CD14-positive monocyte (primary cell): ENCODE measurements at regions not wholly inside any gene's neighbourhood (a gene's known extent, or its start where the extent isn't known, plus 50 kb on each side); places are given as distances from the start of the nearest gene placed in this dataset.
"Not testable (repeated sequence)": the region's sequence is repeated elsewhere in the genome, so short reads cannot be mapped to it uniquely, and the experiment has no call there.

Experiments used
- DNase-seq, 3 donors: peaks; one replicate each; pipeline ENCODE4 v3.0.0-alpha.2; 2011 to 2022
- H2AFZ ChIP-seq: 2 replicates; pipeline ENCODE4 v1.6.0; 2012; ENCODE audit warnings: mild to moderate bottlenecking, low read depth, low read length, inconsistent platforms; ENCODE audit not compliant: insufficient read depth, poor library complexity, severe bottlenecking
- H3K27ac ChIP-seq, 2 donors: 1 replicate in 1 of 2; 2 replicates in 1 of 2; pipeline ENCODE4 v1.5.1; 2012 to 2013; ENCODE audit warnings: low read length in 2 of 2, control low read depth in 1 of 2, inconsistent platforms in 1 of 2, low read depth in 1 of 2, mild to moderate bottlenecking in 1 of 2
- H3K27me3 ChIP-seq, 2 donors: one replicate each; pipeline versions ENCODE4 v1.6.0 to v1.6.1; 2011 to 2013; ENCODE audit warnings: low read length in 2 of 2; ENCODE audit not compliant: control insufficient read depth in 2 of 2, insufficient read depth in 2 of 2
- H3K36me3 ChIP-seq, 2 donors: replicated peaks in 1 of 2; 1 replicate in 1 of 2; 2 replicates in 1 of 2; pipeline versions ENCODE4 v1.5.1 to v1.6.1; 2012 to 2013; ENCODE audit warnings: low read length in 2 of 2, control low read depth in 1 of 2, inconsistent platforms in 1 of 2, mild to moderate bottlenecking in 1 of 2; ENCODE audit not compliant: insufficient read depth in 2 of 2, control insufficient read depth in 1 of 2
- H3K4me1 ChIP-seq, 2 donors: 1 replicate in 1 of 2; 2 replicates in 1 of 2; pipeline versions ENCODE4 v1.5.1 to v1.6.1; 2012 to 2013; ENCODE audit warnings: low read length in 2 of 2, control low read depth in 1 of 2, inconsistent platforms in 1 of 2, mild to moderate bottlenecking in 1 of 2, moderate library complexity in 1 of 2; ENCODE audit not compliant: insufficient read depth in 2 of 2, control insufficient read depth in 1 of 2
- H3K4me2 ChIP-seq: replicated peaks from 2 replicates; pipeline ENCODE3; 2012; ENCODE audit warnings: low read length, moderate library complexity, mild to moderate bottlenecking; ENCODE audit not compliant: poor library complexity, severe bottlenecking; ENCODE audit errors: extremely low read depth
- H3K4me3 ChIP-seq, 3 experiments: fragments of 200-600 bp in 1 of 3; sonication (generic) in 1 of 3; replicated peaks in 1 of 3; 1 replicate in 2 of 3; 2 replicates in 1 of 3; pipeline ENCODE4 v1.5.1; 2011 to 2013; ENCODE audit warnings: low read length in 3 of 3, mild to moderate bottlenecking in 3 of 3, control low read depth in 2 of 3, low read depth in 2 of 3, inconsistent platforms in 1 of 3, moderate library complexity in 1 of 3
- H3K79me2 ChIP-seq: 2 replicates; pipeline ENCODE4 v1.6.0; 2012; ENCODE audit warnings: mild to moderate bottlenecking, control low read depth, inconsistent platforms, low read length, moderate library complexity; ENCODE audit not compliant: insufficient read depth
- H3K9ac ChIP-seq: 2 replicates; pipeline ENCODE4 v1.6.0; 2017; ENCODE audit warnings: low read length, mild to moderate bottlenecking; ENCODE audit not compliant: insufficient read depth, poor library complexity, severe bottlenecking
- H3K9me3 ChIP-seq, 2 donors: replicated peaks in 1 of 2; 1 replicate in 1 of 2; 2 replicates in 1 of 2; pipeline versions ENCODE4 v1.5.1 to v1.6.1; 2012 to 2013; ENCODE audit warnings: low read length in 2 of 2, control low read depth in 1 of 2; ENCODE audit not compliant: control insufficient read depth in 1 of 2, insufficient read depth in 1 of 2
- H4K20me1 ChIP-seq: 2 replicates; pipeline ENCODE4 v1.6.0; 2012; ENCODE audit warnings: mild to moderate bottlenecking, low read length, control low read depth, moderate library complexity; ENCODE audit not compliant: insufficient read depth
- H3K27ac Mint-ChIP-seq, 7 donors: one replicate each; pipeline ENCODE4 v1.8.0; 2020; ENCODE audit warnings: mild to moderate bottlenecking in 7 of 7, mixed read lengths in 7 of 7, moderate library complexity in 6 of 7, inconsistent platforms in 2 of 7
- H3K27me3 Mint-ChIP-seq, 3 donors: one replicate each; pipeline ENCODE4 v1.8.0; 2021 to 2022; ENCODE audit warnings: low read depth in 3 of 3, mild to moderate bottlenecking in 3 of 3, mixed read lengths in 3 of 3, moderate library complexity in 3 of 3, inconsistent platforms in 1 of 3
- H3K36me3 Mint-ChIP-seq, 2 donors: one replicate each; pipeline ENCODE4 v1.8.0; 2020; ENCODE audit warnings: mixed read lengths in 2 of 2, inconsistent platforms in 1 of 2, mild to moderate bottlenecking in 1 of 2
- H3K4me1 Mint-ChIP-seq: one replicate; pipeline ENCODE4 v1.8.0; 2020; ENCODE audit warnings: mild to moderate bottlenecking, mixed read lengths
- H3K4me3 Mint-ChIP-seq, 2 donors: one replicate each; pipeline ENCODE4 v1.8.0; 2020; ENCODE audit warnings: mild to moderate bottlenecking in 2 of 2, mixed read lengths in 2 of 2, moderate library complexity in 1 of 2
- H3K9me3 Mint-ChIP-seq, 7 donors: one replicate each; pipeline ENCODE4 v1.8.0; 2020 to 2022; ENCODE audit warnings: mixed read lengths in 7 of 7, mild to moderate bottlenecking in 6 of 7, moderate library complexity in 6 of 7, inconsistent platforms in 2 of 7
- WGBS: methylation state at CpG from one replicate; pipeline ENCODE4 v1.1.5; 2013; ENCODE audit warnings: missing lambda C conversion rate; ENCODE audit not compliant: insufficient coverage; 5-methylcytosine and 5-hydroxymethylcytosine counted together
- intact Hi-C, 2 donors: fragments of 100-400 bp; cut with micrococcal nuclease; formaldehyde crosslinking; loops; one replicate each; pipeline versions ENCODE4 v1.15.0 to v1.15.1; 2023

DNA sequence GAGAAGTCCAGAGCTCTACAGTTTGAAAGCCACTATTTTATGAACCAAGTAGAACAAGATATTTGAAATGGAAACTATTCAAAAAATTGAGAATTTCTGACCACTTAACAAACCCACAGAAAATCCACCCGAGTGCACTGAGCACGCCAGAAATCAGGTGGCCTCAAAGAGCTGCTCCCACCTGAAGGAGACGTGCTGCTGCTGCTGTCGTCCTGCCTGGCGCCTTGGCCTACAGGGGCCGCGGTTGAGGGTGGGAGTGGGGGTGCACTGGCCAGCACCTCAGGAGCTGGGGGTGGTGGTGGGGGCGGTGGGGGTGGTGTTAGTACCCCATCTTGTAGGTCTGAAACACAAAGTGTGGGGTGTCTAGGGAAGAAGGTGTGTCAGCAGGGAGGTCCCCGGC, 50.0 kb upstream of the IQSEC3 start:
- H3K9me3 Mint-ChIP-seq, DNase-seq, H3K27ac Mint-ChIP-seq, H2AFZ ChIP-seq, intact Hi-C loops, H3K4me1 ChIP-seq, H3K79me2 ChIP-seq, H3K9me3 ChIP-seq, H3K27me3 Mint-ChIP-seq, H3K9ac ChIP-seq, H3K4me2 ChIP-seq, H3K27ac ChIP-seq, H3K4me3 ChIP-seq, H3K4me3 Mint-ChIP-seq, H3K27me3 ChIP-seq: not testable (repeated sequence)
- no CpG with 5 or more reads among the region's 9 CpGs for WGBS
- Histone ChIP-seq H4K20me1 (peaks cover 11% of the 10 kb centered on the region), H3K36me3 (peaks cover 7 to 18% of the 10 kb centered on the region in 2 donors)
- Mint-ChIP-seq H3K4me1 (peaks cover 16% of the 10 kb centered on the region), H3K36me3 (peaks cover 12 to 21% of the 10 kb centered on the region in 2 donors)
